Ishikawa (cell line): ENCODE measurements at regions not wholly inside any gene's neighbourhood (a gene's known extent, or its start where the extent isn't known, plus 50 kb on each side); places are given as distances from the start of the nearest gene placed in this dataset.

Experiments
- CEBPB ChIP-seq: IDR thresholded peaks from 2 replicates; pipeline ENCODE4 v1.6.1; 2012
- CREB1 ChIP-seq: IDR thresholded peaks from 2 replicates; pipeline ENCODE4 v1.6.1; 2012; ENCODE audit warnings: low read depth
- EGR1 ChIP-seq: IDR thresholded peaks from 2 replicates; pipeline ENCODE4 v1.6.1; 2012
- EP300 ChIP-seq: IDR thresholded peaks from 2 replicates; pipeline ENCODE4 v1.6.1; 2012; ENCODE audit warnings: borderline replicate concordance
- FOXM1 ChIP-seq: IDR thresholded peaks from 2 replicates; pipeline ENCODE4 v1.6.1; 2012; ENCODE audit warnings: low read depth, borderline replicate concordance
- MAX ChIP-seq: IDR thresholded peaks from 2 replicates; pipeline ENCODE4 v1.6.1; 2012
- NFIC ChIP-seq: IDR thresholded peaks from 2 replicates; pipeline ENCODE4 v1.6.1; 2012
- RAD21 ChIP-seq: IDR thresholded peaks from 2 replicates; pipeline ENCODE4 v1.6.1; 2012; ENCODE audit warnings: low read depth
- REST ChIP-seq: IDR thresholded peaks from 2 replicates; pipeline ENCODE4 v1.6.1; 2012; ENCODE audit warnings: low read depth, mild to moderate bottlenecking
- TAF1 ChIP-seq: IDR thresholded peaks from 2 replicates; pipeline ENCODE4 v1.6.1; 2012; ENCODE audit warnings: low read depth, mild to moderate bottlenecking
- TCF12 ChIP-seq: IDR thresholded peaks from 2 replicates; pipeline ENCODE4 v1.6.1; 2012; ENCODE audit warnings: low read depth
- TEAD4 ChIP-seq: IDR thresholded peaks from 2 replicates; pipeline ENCODE4 v1.6.1; 2012
- USF1 ChIP-seq: IDR thresholded peaks from 2 replicates; pipeline ENCODE4 v1.6.1; 2012
- YY1 ChIP-seq: IDR thresholded peaks from 2 replicates; pipeline ENCODE4 v1.6.1; 2012; ENCODE audit warnings: low read depth
- ZBTB7A ChIP-seq: IDR thresholded peaks from 2 replicates; pipeline ENCODE4 v1.6.1; 2012; ENCODE audit warnings: low read depth

DNA sequence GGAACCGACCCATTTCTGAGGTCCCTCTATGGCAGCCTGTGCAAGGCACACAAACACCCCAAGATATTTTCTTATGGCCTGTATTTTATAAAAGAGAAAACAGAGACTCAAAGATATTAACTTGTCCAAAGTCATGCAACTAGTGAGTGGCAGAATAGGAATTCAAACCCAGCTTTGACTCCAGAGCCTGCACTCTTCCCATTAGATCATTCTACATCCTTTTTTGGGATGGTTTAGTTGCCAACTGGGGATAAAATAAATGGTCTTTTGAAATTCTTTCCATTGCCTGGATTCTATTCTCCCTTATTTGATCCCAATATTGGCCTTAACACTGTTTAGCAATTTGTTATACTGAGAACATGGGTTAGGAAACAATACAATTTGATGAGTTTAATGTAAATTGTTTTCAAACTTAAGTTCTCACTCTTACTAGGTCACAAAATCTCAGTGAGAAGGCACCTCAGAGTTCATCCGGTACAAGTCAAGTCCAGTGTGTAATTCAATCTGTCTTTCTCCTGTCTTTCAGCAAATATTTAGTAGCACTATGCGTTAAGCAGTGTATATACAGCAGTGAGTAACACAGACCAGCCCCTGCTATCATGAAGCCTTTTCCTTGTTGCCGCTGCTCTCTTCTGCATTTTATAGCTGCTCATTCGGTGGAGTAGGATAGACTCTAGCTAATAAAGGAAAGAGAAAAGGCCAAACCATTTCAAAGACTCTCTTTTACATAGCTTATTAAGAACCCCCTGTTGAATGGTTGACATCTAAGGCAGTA lies 162.1 kb upstream of the IFNG-AS1 start:
- TF ChIP-seq EP300 (no peak), CEBPB (no peak), REST (no peak), FOXM1 (no peak), TEAD4 (no peak)

DNA sequence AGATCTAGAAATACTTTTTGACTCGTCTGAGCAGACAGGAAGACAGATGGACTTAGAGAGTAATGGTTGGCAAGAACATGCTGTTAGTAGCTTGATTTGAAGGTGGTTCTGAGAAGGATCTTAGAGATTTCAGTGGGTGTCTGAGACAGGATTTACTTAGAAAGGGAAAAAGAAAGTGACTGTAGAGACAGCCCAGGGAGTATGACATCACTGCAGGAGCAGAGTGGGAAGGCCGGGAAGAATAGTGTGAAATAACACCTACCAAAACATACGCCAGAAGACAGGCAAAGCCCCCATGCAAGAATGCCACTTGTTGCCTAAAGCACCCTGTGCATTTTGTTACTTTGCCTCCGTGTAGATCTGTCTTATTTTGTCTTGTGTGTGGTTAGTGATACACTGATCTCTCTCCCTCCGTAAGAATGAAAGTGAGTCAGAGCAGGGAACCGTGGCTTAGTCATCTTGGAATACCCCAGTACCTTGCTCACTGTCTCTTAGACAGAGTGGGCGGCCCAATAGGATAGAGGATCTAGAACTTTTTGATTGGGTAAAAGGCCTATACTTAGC lies 161.3 kb upstream of the IFNG-AS1 start:
- no peak for TF ChIP-seq TCF12
- no peak for TF ChIP-seq ZBTB7A
- no peak for TF ChIP-seq RAD21
- no peak for TF ChIP-seq NFIC
- no peak for TF ChIP-seq EGR1
- no peak for TF ChIP-seq EP300

DNA sequence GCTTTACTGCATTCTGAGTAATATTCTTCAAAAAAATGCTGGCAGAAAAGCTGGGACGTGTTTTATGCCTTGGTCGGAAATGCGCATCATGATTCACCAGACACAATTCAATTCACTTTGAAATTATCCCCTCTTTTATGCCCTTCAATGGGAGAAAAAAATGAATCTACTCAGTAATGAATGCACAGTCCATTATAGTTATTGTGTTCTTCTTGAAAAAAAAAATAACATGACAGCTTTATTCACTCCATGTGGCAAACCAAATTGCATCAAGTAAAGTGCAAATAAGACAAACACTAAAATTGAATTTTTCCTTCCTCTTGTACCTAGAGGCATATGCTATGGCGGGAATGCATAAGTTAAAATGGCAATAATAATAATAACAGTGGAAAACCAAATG lies 159.4 kb upstream of the IFNG-AS1 start:
- TF ChIP-seq REST (no peak), EP300 (no peak), FOXM1 (no peak), MAX (no peak), CREB1 (no peak), TAF1 (no peak), RAD21 (no peak), USF1 (no peak), CEBPB (no peak), TCF12 (no peak), NFIC (no peak), ZBTB7A (no peak), EGR1 (no peak), YY1 (no peak)

- no peak for TF ChIP-seq CREB1
- no peak for TF ChIP-seq MAX
- no peak for TF ChIP-seq EP300
- no peak for TF ChIP-seq TCF12
- no peak for TF ChIP-seq RAD21
- no peak for TF ChIP-seq ZBTB7A
- TF ChIP-seq NFIC = no peak
- no peak for TF ChIP-seq YY1
- TF ChIP-seq FOXM1 = no peak
- no peak for TF ChIP-seq EGR1
Observed at GRCh38 chr12:67832155-67832554, 157.1 kb upstream of the IFNG-AS1 start.

GRCh38 chr12:67833602-67834001 lies 155.6 kb upstream of the IFNG-AS1 start:
- TF ChIP-seq REST = no peak

DNA sequence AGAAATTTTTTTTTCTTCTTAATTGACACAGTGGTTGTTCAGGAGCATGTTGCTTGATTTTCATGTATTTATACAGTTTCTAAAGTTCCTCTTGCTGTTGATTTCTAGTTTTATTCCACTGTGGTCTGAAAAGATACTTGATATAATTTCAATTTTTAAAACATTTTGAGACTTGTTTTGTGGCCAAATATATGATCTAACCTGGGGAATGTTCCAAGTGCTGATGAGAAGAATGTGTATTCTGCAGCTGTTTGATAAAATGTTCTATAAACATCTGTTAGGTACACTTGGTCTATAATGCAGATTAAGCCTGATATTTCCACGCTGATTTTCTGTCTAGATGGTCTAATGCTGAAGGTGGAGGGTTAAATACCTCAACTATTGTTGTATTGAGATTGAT lies 151.4 kb upstream of the IFNG-AS1 start:
- TF ChIP-seq CREB1 (no peak), YY1 (no peak), NFIC (no peak), REST (no peak), TEAD4 (no peak), EP300 (no peak), RAD21 (no peak), TAF1 (no peak), USF1 (no peak), CEBPB (no peak), ZBTB7A (no peak), MAX (no peak), EGR1 (no peak)
